ENCODE measurements at regions not wholly inside any gene's neighbourhood (a gene's known extent, or its start where the extent isn't known, plus 50 kb on each side); places are given as distances from the start of the nearest gene placed in this dataset.

GRCh38 chr5:92455011-92455410 is 1071.9 kb upstream of the ARRDC3 start:
- no peak for DNase-seq

DNA sequence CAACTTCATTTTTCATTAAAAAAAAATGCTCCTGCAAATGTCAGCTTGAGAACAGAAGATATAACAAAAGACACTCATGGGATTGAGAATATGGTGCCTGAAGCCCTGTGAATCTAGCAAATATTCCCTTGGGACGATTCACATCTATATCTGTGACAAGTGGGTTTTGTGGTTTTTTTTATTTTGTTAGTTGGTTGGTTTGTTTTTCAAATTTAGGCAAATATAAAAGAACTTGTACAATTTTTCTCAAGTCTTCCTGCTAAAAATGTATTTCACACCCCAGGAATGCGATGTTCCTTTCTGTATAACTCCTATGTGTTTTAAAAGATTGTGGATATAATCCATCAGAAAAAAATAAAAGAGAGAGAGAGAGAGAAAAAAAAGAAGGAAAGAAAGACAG is 1061.8 kb upstream of the ARRDC3 start:
- DNase-seq, result no peak

DNA sequence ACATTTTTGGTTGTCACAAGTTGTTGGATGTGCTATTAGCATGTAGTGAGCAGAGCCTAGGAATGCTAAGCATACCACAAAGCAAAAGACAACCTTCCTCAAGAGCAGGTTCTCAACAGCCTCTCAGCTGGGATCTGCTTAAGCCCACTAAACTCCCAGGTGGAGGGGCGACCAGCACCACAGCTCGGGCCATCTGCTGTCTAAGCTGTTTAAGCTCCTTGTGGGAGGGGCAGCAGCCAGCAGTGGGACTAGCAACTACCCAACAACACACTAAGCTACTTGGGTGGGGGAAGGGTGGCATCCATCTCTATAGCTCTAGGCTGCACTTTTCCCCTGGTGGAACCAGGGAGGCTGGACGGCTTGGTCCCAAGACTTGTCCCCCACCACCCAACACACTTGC is 1052.7 kb upstream of the ARRDC3 start:
- DNase-seq, result no peak

GRCh38 chr5:92429646-92430045 is 1046.5 kb upstream of the ARRDC3 start:
- no peak for DNase-seq

DNA sequence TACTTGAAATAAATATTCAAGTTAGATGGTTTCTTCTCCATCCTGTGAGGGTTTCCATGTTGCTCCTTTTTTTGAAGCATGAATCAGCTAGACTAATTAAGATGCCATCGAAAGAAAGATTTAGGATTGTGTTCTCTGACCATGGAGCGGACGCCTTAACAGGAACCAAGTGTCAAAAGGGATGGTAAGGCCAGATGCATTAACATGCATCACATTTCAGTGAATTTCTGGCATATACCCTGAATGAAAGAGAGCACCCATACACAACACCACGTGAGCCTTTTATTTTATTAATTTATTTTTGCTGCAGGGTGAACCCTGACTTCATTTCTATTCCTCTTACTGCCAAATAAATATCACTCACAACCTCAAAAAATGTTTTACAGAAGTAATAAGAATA is 1045.3 kb upstream of the ARRDC3 start:
- DNase-seq, result no peak

GRCh38 chr5:92424785-92425426 is 1041.8 kb upstream of the ARRDC3 start:
- DNase-seq, result no peak

GRCh38 chr5:92421942-92422341 is 1038.8 kb upstream of the ARRDC3 start:
- DNase-seq, result no peak

DNA sequence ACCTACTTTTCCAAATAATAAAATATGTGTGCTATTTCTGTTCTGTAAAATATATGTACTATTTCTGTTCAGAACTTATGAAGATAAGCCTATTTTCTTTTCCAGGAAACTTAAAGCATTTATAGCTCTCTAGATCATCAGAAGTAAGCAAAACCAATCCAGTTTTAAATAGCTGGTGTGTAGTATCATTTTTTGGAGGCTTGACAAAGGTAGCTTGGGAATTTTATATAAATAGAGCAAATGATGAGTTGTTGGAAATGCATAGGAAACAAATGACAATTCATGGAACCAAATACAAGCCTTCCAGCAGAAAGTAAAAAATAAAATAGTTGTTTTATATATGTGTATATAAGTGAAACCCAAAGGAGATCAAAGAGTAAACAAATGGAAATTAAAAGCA is 1038.1 kb upstream of the ARRDC3 start:
- DNase-seq, result no peak

- DNase-seq, result no peak
Observed at GRCh38 chr5:92419261-92419660, 1036.1 kb upstream of the ARRDC3 start.

- DNase-seq, result no peak
Observed at GRCh38 chr5:92418341-92418740, 1035.2 kb upstream of the ARRDC3 start.

GRCh38 chr5:92409134-92409533 is 1026.0 kb upstream of the ARRDC3 start:
- no peak for DNase-seq

DNA sequence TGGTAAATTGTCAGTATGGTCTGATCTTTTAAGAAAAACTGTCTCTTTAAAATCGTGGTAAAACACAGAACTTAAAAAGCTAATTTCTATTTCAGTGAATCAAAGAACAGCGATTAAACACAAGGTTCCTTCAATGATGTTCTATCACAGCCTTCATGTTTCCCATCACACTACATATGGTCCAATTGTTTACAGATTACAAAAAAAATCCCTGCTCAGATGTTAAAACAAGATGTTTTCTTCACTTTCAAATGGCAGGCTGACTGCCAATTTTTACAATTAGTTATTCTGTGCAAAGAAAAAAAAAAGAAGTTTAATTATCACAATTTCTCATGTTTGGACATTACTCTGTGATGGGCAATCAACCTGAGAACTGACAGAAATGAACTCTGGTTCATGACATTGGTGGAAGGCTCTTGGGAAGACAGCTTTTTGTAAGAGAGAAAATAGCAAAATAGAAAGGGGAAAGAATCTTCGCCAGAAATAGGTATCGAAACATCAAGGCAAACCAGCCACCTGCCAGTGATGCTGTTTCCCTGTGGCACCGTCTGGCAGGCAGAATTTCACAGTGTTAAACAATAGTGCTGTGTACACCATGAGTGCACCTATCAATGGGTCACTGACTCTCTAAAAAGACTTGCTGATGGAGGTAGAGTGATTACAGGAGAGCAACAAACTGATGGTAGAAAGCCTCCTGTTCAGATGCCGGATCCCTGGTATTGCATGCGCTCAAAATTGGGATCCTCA is 1020.0 kb upstream of the ARRDC3 start:
- DNase-seq, result no peak

DNA sequence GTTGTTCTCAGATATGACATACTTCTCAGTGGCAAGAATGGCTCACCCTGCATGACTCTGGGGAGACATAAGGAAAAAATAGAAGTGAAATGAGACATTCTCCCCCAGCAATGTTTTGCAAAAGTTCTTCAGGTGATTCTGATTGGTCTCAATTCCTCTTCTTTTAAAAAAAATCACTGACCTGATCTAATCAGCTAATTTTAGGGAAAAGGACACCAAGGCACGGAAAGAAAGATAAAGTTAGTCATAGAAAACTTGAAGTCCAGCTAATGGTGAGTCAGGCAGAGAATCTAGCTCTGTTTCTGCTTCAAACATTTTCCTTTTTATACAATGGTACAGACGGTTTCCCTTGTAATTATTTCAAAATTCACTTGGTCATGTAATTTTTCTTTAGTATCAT is 1018.9 kb upstream of the ARRDC3 start:
- DNase-seq, result no peak

DNA sequence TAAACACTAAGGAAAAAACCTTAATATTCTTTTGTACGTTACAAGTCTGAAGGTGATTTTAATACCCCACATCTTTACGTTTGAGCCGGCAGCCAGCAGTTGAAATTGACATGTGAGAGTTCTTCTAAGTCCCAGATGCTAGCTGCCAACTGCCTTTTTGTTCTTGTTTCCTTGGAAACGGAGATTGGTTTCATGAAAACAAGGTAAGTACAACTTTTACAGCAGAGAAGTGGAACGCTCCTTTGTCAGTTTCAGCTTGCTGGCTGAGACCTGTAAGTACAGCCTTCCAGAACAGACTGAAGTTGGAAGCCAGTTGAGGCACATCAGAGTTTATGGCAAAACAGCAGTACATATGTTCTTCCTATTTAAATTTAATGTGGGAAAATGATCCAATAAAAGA is 1018.4 kb upstream of the ARRDC3 start:
- DNase-seq, result no peak

- no peak for DNase-seq
Observed at GRCh38 chr5:92394936-92395335, 1011.8 kb upstream of the ARRDC3 start.

GRCh38 chr5:92390657-92391056 is 1007.5 kb upstream of the ARRDC3 start:
- DNase-seq, result no peak

DNA sequence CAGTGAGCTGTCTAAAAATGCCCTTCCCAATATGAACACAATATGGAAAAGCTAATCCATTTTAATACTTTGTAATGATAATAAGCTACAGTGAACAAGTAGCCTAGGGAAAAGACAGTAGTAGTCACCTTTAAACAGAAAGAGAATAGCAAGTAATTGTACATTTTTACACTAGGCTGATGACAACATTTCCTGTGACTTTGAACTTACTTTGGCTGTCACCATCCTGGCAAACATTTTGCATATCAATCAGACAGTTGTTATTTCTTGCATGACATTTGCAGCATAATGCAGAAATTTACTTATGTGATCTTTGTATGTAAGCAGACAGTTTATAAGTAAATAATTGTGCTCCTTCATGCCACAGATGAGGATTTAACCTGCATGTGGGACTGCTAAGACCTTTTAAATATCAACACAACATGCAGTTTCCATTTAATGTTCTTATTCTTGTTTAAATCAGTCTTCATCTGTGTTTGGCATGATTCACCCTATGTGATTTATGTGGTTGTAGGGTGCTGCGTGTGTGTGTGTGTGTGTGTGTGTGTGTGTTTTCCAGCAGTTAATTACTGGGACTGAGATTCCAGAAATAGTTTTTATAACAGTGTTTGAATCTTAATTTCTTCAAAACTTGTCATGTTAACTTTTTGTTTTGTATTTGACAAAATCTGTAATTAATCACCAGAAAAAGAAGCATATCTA is 997.1 kb upstream of the ARRDC3 start:
- DNase-seq, result no peak

DNA sequence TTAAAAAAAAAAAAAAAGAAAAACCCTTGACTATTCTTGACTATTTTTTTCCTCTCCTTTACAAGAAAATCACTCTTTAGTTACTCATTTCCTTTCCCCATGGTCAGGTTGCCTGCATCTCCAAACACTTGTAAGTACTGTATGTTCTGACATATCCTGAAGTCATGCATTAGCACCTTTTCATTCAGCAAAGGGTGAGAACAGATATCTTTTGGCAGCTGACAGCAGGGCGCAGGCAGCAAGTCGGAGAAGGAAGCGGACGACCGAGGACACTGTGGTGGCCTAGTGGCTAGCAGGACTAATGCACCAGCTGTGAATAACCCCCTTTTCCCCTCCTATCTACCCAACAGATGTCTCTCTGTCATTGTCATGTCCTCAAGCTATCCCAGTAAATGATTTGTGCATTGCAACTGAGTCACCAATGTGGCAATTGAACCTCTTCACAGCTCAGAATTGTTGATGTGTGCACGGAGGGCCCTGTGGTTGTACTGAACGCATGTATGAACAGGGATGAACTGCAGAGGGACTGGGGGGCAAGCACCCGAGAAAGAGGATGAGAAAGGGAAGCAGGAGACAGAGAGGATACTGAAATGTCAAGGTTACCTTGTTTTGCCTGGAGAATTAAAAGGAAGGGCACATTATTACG is 996.0 kb upstream of the ARRDC3 start:
- DNase-seq, result no peak

GRCh38 chr5:92374859-92375258 is 991.7 kb upstream of the ARRDC3 start:
- no peak for DNase-seq

DNA sequence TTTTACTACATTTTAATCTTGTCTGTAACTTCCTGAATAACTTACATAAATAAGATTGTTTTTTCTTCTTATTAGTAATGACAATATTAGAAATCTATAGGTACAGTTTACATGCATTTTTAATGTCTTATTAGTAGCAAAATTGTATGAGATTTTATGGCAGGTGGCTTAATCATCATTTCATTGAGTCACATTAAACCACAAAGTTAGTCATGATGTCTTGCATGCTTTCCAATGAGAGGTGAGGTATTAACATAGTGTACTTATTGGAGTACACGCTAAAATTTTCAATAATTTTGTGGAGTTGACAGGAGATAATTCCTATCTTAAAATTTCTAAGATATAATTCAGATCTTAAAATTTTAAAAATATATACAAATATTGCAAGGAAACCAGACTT is 989.6 kb upstream of the ARRDC3 start:
- no peak for DNase-seq

GRCh38 chr5:92371889-92372235 is 988.7 kb upstream of the ARRDC3 start:
- DNase-seq, result no peak

GRCh38 chr5:92371171-92371888 is 988.2 kb upstream of the ARRDC3 start:
- DNase-seq, result no peak

DNA sequence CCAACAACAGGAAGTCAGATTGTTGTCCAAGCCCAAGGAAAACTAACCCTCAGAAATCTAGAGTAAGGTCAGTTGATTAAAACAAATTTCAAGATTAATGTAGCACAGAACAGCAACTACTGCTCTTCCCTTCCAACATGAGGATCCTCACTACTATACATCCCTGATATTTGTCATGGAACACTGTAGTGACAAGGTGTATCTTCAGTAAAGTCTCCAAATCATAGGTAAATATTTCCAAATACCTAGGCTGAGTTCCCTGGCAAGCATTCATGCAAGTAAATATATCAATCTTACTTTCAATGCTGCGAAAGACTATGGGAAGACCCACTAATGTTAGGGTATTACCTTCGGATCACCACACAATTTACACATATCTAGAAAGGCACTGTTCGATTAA is 986.9 kb upstream of the ARRDC3 start:
- no peak for DNase-seq
